ENCODE measurements at regions not wholly inside any gene's neighbourhood (a gene's known extent, or its start where the extent isn't known, plus 50 kb on each side); places are given as distances from the start of the nearest gene placed in this dataset.

- H3K4me3 Mint-ChIP-seq, result no peak overlapping the region
- no peak for TF ChIP-seq CTCF (conservative IDR thresholded peaks at IDR 0.05)
- no peak overlapping the region for H3K27ac Mint-ChIP-seq
- H3K4me1 Mint-ChIP-seq (ENCODE audit: unreplicated experiment), result peaks cover 4% of the 10 kb centered on the region
- H3K27me3 Mint-ChIP-seq, result peaks cover 27% of the 10 kb centered on the region
- H3K9me3 Mint-ChIP-seq, result peaks cover 5% of the 10 kb centered on the region
- no peak for DNase-seq (ENCODE audit: extremely low spot score, unreplicated experiment)
- no peaks in the 10 kb centered on the region for H3K36me3 Mint-ChIP-seq
Measured at GRCh38 chr20:6566821-6567220, 200.7 kb upstream of the BMP2 start.

DNA sequence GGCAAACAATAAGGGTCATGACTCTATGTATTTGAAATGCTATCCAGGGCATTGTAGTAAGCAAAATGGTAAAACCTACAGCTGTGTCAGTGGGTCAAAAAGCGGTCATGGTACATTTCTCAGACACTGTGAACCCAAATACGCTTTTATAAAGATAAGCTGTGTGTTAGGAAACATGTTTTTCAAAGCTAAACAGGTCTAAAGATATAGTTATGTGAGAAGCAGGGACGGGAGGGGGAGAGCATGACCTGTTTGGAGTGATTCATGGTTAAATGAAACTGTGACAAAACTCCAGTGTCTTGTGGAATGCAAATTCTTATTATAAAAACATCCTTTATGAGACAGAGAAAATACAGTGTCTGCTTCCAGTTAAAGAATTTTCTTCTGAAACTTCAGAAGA is 205.4 kb upstream of the BMP2 start:
- TF ChIP-seq CTCF (conservative IDR thresholded peaks at IDR 0.05), result no peak
- no peaks in the 10 kb centered on the region for H3K36me3 Mint-ChIP-seq
- H3K4me1 Mint-ChIP-seq (ENCODE audit: unreplicated experiment), result peaks cover 4% of the 10 kb centered on the region
- H3K9me3 Mint-ChIP-seq, result peaks cover 5% of the 10 kb centered on the region
- DNase-seq (ENCODE audit: extremely low spot score, unreplicated experiment), result no peak
- no peak overlapping the region for H3K4me3 Mint-ChIP-seq
- H3K27me3 Mint-ChIP-seq, result peaks cover 14% of the 10 kb centered on the region
- no peak overlapping the region for H3K27ac Mint-ChIP-seq

GRCh38 chr20:6560978-6561377 is 206.5 kb upstream of the BMP2 start:
- no peak overlapping the region for H3K4me3 Mint-ChIP-seq
- no peak overlapping the region for H3K27ac Mint-ChIP-seq
- H3K27me3 Mint-ChIP-seq, result peaks cover 13% of the 10 kb centered on the region

GRCh38 chr20:6559791-6560190 is 207.7 kb upstream of the BMP2 start:
- no peak for DNase-seq (ENCODE audit: extremely low spot score, unreplicated experiment)
- Mint-ChIP-seq H3K4me3 (no peak overlapping the region), H3K9me3 (peaks cover under 1% of the 10 kb centered on the region), H3K27me3 (peaks cover 6% of the 10 kb centered on the region), H3K4me1 (ENCODE audit: unreplicated experiment) (peaks cover 4% of the 10 kb centered on the region), H3K27ac (no peak overlapping the region), H3K36me3 (no peaks in the 10 kb centered on the region)
- no peak for TF ChIP-seq CTCF (conservative IDR thresholded peaks at IDR 0.05)

More at GRCh38 chr20:6560978-6561377, 206.5 kb upstream of the BMP2 start:
- DNase-seq (ENCODE audit: extremely low spot score, unreplicated experiment), result no peak
- Mint-ChIP-seq H3K36me3 (no peaks in the 10 kb centered on the region), H3K4me1 (ENCODE audit: unreplicated experiment) (peaks cover 4% of the 10 kb centered on the region), H3K9me3 (peaks cover 5% of the 10 kb centered on the region)
- no peak for TF ChIP-seq CTCF (conservative IDR thresholded peaks at IDR 0.05)

GRCh38 chr20:6558341-6558740 is 209.1 kb upstream of the BMP2 start:
- no peak for DNase-seq (ENCODE audit: extremely low spot score, unreplicated experiment)
- H3K9me3 Mint-ChIP-seq, result no peaks in the 10 kb centered on the region
- no peak for TF ChIP-seq CTCF (conservative IDR thresholded peaks at IDR 0.05)
- no peak overlapping the region for H3K4me3 Mint-ChIP-seq
- no peak overlapping the region for H3K27ac Mint-ChIP-seq
- H3K4me1 Mint-ChIP-seq (ENCODE audit: unreplicated experiment), result peaks cover 4% of the 10 kb centered on the region
- peaks cover 3% of the 10 kb centered on the region for H3K27me3 Mint-ChIP-seq
- no peaks in the 10 kb centered on the region for H3K36me3 Mint-ChIP-seq
